GM21526 (cell line): ENCODE measurements at regions not wholly inside any gene's neighbourhood (a gene's known extent, or its start where the extent isn't known, plus 50 kb on each side); places are given as distances from the start of the nearest gene placed in this dataset.

Experiments
- ATAC-seq: cut with Tn5 transposase; IDR thresholded peaks from one replicate; pipeline ENCODE4 v1.9.1; 2021; ENCODE audit warnings: moderate library complexity; ENCODE audit not compliant: unreplicated experiment, low FRiP score

- ATAC-seq: no peak
Observed at GRCh38 chr18:25727281-25727985, 363.0 kb downstream of the SS18 start.

- no peak for ATAC-seq
Observed at GRCh38 chr18:25726298-25726697, 364.1 kb downstream of the SS18 start.

- ATAC-seq: no peak
Observed at GRCh38 chr18:25725501-25725900, 364.9 kb downstream of the SS18 start.

GRCh38 chr18:25724997-25725396, 365.4 kb downstream of the SS18 start:
- ATAC-seq: no peak

GRCh38 chr18:25724121-25724520, 366.3 kb downstream of the SS18 start:
- no peak for ATAC-seq

GRCh38 chr18:25713103-25713502, 361.1 kb upstream of the ZNF521 start:
- no peak for ATAC-seq

GRCh38 chr18:25710981-25711380, 359.0 kb upstream of the ZNF521 start:
- no peak for ATAC-seq

- ATAC-seq: no peak
Observed at GRCh38 chr18:25705650-25706049, 353.7 kb upstream of the ZNF521 start.

GRCh38 chr18:25704494-25704893, 352.5 kb upstream of the ZNF521 start:
- no peak for ATAC-seq

GRCh38 chr18:25704071-25704470, 352.1 kb upstream of the ZNF521 start:
- no peak for ATAC-seq

GRCh38 chr18:25701821-25702220, 349.9 kb upstream of the ZNF521 start:
- no peak for ATAC-seq

- ATAC-seq: no peak
Observed at GRCh38 chr18:25686960-25687500, 335.1 kb upstream of the ZNF521 start.

- ATAC-seq: no peak
Observed at GRCh38 chr18:25685088-25685487, 333.1 kb upstream of the ZNF521 start.

- ATAC-seq: no peak
Observed at GRCh38 chr18:25679491-25679890, 327.5 kb upstream of the ZNF521 start.

- ATAC-seq: peak; percentile 61
Observed at GRCh38 chr18:25678221-25678620, 326.3 kb upstream of the ZNF521 start.

GRCh38 chr18:25675123-25675850, 323.3 kb upstream of the ZNF521 start:
- no peak for ATAC-seq

GRCh38 chr18:25674183-25674582, 322.2 kb upstream of the ZNF521 start:
- no peak for ATAC-seq

GRCh38 chr18:25672490-25672889, 320.5 kb upstream of the ZNF521 start:
- ATAC-seq: no peak

GRCh38 chr18:25669741-25670140, 317.8 kb upstream of the ZNF521 start:
- ATAC-seq: no peak

- no peak for ATAC-seq
Observed at GRCh38 chr18:25662272-25662671, 310.3 kb upstream of the ZNF521 start.

GRCh38 chr18:25661831-25662230, 309.9 kb upstream of the ZNF521 start:
- no peak for ATAC-seq

- ATAC-seq: no peak
Observed at GRCh38 chr18:25659541-25659940, 307.6 kb upstream of the ZNF521 start.
